HG03442 (cell line): ENCODE measurements at regions not wholly inside any gene's neighbourhood (a gene's known extent, or its start where the extent isn't known, plus 50 kb on each side); places are given as distances from the start of the nearest gene placed in this dataset.

Experiments used
- ATAC-seq: cut with Tn5 transposase; IDR thresholded peaks from one replicate; pipeline ENCODE4 v1.9.1; 2021; ENCODE audit warnings: mild to moderate bottlenecking, moderate library complexity; ENCODE audit not compliant: unreplicated experiment

DNA sequence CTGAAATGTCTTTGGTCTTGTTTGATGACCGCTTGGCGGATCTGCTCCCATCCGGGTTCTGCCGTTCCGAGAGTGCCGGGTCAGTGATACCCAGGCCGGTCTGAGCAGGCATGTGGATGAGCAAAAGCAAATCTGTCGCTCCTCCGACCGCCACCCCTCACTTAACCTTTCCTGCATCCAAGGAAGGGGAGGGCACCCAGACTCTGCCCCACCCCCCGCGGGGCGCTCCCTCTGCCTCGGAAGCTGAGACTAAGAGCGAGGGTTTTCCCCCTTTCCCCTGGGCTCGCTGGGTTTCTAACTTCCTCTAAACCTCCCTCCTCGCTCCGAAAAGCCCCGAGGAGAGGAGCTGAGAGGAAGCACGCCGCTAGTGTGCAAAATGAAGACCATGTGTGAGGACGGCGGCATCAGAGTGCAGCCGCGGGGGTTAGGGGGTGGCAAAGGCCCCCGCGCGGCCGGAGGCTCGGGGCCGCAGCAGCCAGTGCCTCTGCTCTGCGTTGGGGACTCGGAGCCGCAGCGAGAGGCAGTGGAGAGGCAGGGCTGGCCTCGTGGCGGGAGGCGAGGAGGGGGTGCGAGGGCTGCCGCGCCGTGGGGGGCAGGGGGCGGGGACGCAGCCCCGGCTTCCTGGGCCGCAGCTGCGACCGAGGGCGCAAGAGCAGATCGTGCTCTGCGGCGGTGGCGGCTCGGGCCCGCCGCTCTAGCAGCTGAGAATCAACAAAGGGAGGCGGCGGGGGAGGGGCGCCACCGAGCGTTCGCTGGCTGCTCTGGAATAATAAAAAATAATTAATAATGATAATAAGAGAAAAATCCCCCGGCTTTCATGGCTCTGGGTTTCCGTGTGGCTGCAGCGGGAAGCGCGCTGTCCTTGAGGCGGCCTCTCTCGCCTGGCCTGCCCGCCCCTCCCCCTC, 55.8 kb upstream of the BCOR start:
- no peak for ATAC-seq

DNA sequence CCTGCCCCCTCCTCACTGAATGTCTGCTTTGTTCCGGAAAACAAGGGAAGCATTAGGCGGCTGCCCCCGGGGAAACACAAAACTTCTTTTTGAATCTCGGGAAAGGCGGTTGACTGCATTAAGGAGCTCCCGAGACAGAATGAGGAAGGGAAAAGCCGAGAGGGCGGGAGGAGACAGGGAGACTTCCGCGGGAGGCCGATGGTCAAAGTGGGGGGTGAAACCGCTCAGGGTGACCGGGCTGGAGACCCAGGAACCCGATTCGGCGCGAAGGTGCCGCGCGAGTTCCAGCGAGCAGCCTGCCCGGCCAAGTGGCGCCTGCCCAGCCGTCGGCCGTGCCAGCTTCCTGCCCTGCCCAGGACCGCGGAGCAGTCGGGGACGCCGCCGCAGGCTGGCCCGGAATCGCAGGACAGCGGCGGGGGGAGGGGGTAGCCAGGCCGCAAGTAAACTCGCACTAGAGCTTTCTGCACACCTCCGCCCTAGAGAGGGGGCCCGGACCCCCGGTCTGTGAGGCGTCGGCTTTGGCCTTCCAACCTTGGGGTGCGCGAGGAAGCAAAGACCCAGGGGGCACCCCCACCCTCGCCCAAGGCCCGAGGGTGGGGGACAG, 55.1 kb upstream of the BCOR start:
- no peak for ATAC-seq

DNA sequence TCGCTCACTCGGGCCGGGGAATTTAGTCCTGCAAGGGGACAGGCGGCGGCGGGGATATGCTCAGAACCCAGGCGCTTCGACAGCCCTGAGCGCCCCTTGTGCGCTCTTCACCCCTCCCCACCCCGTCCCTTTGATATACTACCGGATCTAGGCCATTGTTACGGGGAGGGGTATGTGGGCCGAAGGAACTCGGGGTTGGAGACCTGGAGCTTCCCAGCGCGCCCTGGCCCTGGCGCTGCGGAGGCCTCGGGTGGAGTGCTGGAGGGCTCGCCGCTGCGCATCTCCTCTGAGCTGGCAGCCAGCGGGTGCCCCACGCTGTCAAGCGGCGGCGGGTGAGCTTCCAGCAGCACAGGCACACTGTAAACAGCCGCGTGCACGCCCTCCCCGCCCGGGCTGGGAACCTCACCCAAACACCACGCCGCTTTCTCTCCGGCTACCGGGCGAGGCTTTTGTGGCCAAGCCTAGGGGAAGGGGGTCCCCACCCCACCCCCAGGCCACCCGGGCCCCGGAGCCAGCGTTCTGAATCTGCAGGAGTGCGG, 54.5 kb upstream of the BCOR start:
- no peak for ATAC-seq

DNA sequence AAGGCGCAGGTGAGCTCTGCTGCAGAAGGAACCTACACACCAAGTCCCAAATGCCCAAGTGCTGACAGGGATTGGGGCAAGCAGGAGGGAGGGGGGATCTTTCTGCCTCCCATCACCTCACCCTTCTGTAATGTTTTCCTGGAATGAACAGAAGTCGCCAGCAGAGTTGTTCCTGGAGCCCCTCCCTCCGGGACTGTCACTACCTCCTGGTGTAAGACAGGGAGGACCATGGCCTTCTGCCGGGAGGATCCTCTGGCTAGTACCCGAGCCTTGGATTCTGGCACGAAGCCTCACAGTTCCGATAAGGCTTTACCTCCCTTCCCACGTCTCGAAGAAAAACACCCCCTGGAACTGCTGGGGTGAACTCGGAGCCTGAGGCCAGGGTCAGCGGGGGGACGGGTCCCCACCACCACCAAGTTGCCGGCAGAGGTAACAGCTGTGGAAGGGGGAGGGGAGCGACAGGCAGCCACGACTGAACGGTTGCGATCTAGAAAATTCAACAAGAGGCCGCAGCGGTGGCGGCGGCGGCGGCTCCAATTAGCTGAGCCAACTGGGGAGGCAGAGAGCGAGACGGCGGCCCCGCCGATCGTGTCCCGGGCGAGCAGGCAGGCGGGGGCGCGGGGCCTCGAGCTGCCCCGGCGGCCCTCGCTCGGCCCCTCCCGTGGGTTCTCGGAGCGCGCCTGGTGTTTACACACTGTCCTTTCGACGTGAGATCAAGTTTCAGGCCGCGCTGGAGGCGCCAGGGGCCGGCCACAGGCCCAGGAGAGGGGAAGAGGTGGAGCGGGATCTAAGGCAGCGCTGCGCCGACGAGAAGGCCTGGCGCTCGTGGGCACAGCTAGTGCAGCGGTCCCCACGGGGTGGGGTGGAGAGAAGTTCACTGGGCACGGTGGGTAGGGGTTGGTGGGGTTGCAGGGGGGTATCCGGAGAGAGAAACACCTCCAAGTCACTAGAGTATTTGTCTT, 53.7 kb upstream of the BCOR start:
- no peak for ATAC-seq

DNA sequence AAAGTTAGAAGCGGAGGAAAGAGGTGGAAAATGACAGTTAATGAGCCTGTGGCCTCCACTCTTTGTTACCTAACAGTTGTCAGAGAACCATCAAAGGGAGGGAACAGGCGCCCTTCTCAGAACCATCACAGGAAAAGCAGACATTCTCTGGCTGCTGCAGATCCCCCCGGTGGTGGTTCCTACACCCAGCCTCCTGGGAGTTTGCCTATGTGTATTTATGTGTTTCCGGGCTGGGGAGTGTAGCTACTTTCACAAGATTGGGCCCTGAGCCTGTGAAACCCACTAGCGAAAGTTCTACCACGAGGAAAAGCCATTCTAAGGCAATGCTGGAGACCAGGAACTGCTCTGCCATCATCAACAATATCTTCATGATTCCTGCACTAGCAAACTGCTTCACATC, 52.7 kb upstream of the BCOR start:
- no peak for ATAC-seq

DNA sequence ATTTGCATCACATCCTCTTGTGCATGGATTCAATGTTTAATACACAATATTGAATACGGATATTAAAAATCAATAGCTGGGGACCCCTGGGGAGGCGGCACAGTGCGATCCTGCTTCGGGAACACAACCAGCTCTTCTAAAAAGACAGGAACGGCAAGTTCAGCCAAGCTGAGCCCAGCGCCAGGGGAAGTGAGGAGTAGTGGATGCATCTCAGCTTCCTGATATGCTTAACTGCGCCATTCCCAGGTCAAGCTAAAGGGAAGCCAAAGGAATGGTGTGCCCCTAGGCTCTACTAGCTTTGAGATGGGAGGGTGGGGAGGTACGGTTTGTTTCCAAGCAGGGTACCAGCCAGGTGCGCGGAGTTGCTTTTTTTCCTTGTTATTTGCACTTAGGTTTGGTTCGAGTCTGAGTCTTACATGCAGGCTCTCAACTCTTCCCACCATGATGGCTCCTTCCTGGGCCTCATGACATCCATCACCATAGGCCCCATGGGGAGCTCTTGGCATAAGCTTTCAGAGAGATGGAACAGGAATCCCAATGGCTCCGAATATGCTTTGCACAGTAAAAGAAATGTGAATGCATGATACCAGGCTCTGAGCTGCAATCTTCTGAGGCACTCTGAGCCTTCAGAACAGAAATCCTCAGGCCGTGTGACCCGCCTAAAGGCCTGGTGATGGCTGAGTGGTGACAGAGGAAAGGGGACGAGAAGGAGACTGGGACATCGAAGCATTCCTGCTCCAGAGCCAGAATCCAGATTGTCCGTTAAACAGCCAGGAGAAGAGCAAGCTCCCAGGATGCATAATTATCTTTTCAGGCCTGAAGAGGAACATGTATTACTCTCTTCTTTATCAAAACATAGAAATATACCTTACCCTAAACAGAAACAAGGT, 51.8 kb upstream of the BCOR start:
- no peak for ATAC-seq

DNA sequence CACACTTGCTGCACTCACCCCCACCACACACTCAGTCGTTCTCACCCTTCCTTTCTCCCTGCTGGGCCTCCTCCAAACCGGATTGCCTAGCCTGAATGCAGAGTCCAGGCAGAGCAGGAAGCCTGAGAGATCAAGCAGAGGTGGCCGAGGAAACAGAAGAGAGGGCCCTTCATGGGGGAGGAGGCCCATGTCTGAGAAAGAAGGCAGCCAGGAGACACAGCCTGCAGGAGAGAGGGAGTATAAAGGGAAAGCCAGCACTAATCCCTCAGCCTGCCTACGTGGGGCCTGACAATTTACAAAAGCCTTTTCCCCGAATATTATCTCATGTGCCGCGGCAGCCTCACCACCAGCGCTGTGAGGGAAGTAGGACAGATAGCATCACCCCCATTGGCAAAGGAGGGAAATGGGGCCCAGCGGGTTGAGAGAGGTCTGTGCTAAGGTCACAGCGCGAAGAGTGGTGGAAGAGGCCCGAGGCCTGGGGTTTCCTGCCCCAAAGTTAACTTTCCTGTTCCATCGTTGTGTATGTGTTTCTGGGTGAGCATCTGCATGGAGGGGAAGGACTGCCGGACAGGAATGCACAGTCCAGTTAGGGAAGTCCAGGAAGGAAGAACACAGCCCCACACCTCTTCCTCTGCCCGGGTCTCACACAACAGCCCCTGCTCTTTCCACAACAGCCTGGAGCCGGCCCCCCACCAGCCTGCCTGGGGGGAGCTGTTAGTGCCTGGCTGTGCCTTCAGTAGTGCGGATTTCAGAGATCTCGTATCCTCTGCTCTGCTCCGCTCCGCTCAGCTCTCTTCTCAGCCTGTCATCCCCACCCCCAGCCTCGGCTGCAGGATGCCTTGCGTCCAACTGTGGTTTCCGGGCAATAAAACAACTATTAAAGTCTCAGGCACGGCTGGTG, 50.9 kb upstream of the BCOR start:
- no peak for ATAC-seq

DNA sequence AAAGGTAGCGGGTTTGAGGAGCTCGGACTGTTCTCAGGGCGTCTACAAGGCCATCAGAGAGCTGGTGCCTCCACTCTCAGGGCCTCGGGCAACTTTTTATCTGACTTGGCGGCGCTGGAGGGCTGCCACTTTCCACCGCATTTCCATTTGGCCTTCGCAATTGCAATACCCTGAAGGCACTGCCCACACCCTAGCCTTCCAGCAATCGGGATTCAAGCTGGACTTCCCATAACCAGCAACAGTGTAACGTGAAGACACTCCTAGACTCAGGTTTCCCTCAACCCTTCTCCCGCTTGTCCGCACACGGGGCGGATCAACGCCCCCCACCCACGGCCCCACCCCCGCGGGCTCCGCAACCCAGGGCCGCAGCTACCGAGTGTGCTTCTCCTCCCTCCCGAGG, 50.2 kb upstream of the BCOR start:
- ATAC-seq: no peak
